GM18505 (cell line): ENCODE measurements at regions not wholly inside any gene's neighbourhood (a gene's known extent, or its start where the extent isn't known, plus 50 kb on each side); places are given as distances from the start of the nearest gene placed in this dataset.

Experiments used
- ATAC-seq: cut with Tn5 transposase; IDR thresholded peaks from one replicate; pipeline ENCODE4 v1.9.1; 2021; ENCODE audit not compliant: unreplicated experiment
- POLR2A ChIP-seq: IDR thresholded peaks from 4 replicates; pipeline ENCODE4 v1.6.1; 2011; ENCODE audit warnings: borderline replicate concordance; ENCODE audit not compliant: insufficient read depth, insufficient read length; ENCODE audit errors: extremely low read depth

DNA sequence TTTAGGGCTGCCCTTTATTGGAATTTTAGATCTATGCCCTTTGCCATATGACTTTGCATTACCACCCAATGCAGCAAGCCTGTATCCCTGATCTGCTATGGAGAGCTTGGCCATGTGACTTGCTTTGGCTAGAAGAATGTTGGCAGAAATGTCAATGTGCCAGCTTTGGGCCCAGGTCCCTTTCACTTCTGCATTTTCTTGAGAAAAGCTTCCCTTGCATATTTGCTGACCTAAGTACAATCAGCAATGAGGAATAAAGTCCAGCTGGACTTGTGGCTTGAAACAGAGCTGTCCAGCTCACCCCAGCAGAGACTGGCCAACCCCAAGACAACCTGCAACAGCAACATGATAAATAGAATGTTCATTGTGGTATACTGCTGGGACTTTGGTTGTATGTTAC is 135.9 kb downstream of the PAH start:
- TF ChIP-seq POLR2A, result no peak
- ATAC-seq, result no peak

DNA sequence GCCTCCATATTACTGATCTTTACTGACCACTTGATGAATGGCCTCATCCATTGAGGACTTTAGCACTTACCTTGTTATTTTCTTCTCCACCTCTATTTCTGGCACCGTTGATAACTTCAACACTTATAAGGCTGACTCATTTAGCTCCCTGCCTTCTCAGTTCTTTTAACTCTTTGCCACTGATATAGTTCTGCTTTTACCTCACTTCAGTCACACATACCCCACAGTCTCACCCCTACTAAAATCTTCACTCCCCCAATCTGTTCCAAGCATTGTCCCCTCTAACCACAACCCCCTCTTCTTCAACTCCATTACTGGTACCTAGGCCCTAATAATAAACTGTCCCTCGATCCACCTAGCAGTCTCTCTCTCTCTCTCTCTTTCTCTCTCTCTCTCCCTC is 141.0 kb downstream of the PAH start:
- ATAC-seq, result no peak
- TF ChIP-seq POLR2A, result no peak

- no peak for ATAC-seq
- TF ChIP-seq POLR2A, result no peak
Measured at GRCh38 chr12:102769323-102769916, 147.6 kb downstream of the PAH start.

DNA sequence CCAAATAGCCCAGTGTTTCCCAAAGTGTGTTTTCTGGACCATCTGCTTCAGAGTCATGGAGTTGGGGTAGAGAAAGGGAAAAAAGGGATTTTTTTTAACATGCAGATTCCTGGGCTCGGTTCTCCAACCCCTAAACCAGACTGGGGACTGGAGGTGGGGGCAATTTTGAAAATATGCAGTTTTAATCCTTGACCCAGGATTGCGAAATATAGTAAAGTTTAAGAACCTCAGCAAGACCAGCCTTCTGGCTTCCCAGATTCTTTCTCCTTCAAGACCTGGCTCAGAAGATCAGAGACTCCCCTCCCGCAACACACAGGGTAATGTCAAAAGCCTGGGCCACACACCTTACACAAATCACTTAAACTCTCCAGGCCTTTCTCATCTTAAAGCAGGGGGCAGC is 150.1 kb downstream of the PAH start:
- no peak for ATAC-seq
- no peak for TF ChIP-seq POLR2A

GRCh38 chr12:102765736-102766135 is 151.3 kb downstream of the PAH start:
- ATAC-seq, result no peak
- no peak for TF ChIP-seq POLR2A

DNA sequence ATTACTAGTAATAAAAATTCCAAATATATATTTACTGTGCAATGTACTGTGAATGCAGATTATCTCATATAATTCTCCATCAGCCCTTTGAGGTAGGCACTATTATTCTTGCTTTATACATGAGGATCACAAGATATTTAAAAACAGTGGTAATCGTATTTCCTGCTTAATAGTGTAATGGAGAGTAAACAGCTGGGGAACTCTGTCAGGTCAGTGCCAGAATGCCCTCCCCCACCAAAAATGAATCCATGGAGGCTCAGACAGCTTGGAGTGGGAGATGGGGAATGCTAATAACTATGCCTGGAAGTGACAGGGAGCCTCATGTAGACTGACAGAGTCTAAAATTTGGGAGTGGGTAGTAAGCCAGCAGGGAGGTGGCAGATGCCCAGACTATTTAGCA is 153.6 kb downstream of the PAH start:
- no peak for TF ChIP-seq POLR2A
- no peak for ATAC-seq

DNA sequence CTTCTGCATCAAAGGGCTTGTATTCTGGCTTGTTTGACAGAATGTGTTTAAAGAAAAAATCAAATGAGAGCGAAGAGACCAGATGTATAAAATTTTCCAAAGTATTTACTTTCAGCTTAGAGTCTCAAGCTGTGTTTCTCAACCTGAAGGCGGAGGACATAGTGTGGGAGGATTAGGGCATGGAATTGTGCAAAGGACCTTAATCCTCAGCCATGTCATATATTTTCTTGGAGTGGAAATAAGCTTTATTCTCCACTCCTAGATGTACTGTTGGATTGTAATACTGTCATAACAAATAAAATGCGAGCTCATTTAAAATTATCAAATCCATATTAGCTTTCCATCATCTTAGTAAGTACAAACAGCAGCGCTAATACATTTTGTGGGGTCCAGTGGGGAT is 154.0 kb downstream of the PAH start:
- ATAC-seq, result no peak
- no peak for TF ChIP-seq POLR2A

GRCh38 chr12:102760322-102760721 is 156.7 kb downstream of the PAH start:
- no peak for TF ChIP-seq POLR2A
- no peak for ATAC-seq

DNA sequence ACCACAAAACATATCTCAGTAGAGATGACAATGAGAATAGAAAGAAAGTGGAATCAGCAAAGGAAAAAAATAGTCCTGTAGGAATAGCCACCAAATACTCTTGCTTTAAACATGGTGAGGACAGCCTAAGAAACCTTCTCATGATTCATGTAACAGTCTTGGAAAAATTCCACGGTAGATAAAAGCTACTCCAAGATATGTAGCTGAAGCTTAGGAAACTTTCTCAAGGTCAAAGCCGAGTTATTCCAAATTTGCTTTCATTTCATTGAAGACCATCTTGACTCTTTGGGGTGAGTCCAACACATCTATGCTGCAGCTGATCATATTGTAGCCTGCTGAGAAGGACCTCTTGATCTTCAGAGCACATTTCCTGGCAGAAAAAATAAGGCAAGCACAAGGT is 157.6 kb downstream of the PAH start:
- no peak for ATAC-seq
- no peak for TF ChIP-seq POLR2A

DNA sequence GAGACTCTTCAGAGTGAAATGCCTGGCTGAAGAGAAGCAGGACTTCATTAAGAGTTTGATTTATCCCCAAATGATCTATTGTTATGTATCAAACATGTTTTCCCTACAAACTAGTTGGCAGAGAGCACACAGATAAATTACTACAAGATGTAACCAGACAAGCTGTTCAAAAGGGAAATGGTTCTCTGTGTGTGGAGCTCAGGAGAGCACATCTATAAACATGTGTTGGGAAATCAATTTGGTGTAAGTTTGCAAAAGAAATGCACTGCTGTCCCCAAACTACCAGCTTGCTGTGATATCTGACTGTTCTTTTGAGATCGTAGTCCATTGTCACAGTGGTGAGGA is 159.2 kb downstream of the PAH start:
- no peak for ATAC-seq
- TF ChIP-seq POLR2A, result no peak

DNA sequence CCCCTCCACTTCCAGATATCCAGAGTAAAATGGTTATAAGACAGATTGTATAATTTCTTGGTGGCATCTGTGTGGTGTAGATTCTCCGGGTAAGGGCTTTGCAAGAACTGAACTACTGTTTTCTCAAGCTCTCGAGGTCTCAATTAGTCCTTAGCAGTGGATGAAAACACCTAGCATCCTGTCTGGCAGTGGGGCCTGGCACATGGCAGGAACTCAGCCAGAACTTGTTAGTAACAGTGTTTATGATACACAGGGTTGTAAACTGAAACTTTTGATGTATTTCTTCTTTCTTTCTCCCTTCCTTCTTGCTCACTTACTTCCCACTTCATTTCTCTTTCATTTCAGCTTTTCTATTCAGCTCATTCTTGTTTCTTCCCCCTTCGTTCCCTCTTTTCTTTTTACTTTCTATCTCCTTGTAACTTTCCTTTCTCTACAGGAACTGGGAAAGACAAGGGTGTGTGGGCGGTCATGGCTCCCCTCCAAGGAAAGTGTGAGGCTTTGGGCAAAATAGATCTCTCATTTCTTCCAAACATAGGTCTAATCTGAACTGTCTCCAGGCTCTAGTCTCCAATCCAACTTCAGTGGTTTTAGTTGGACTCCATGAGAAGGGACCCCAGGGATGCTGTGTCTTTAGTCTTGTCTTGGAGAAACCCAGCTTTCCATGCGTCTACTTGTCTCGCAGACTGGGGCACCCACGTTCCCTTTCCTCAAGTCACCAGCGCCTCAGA is 159.7 kb downstream of the PAH start:
- no peak for ATAC-seq
- no peak for TF ChIP-seq POLR2A

- no peak for TF ChIP-seq POLR2A
- no peak for ATAC-seq
Measured at GRCh38 chr12:102756530-102756929, 160.5 kb downstream of the PAH start.

DNA sequence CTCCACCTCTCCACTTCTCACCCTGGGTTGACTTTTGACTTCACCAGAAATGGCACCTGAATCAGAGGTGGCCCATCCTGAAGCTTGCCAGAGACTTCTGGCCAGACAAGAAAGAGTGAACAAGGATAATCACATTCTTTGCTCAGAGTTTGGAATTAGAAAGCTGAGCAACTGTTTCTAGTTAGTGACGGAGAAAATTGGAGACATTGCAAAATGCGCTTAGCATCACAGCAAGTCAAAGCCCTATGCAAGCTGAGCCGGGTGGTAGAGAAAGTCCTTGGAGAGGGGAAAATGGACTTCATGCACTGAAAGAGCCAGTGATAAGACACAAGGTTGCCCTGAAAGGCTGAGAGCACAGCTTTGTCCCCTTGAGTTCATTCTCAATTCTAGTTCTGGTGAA is 161.8 kb downstream of the PAH start:
- no peak for TF ChIP-seq POLR2A
- ATAC-seq, result no peak

- TF ChIP-seq POLR2A, result no peak
- no peak for ATAC-seq
Measured at GRCh38 chr12:102753802-102754201, 163.2 kb downstream of the PAH start.
